B cell (primary cell): ENCODE measurements at regions not wholly inside any gene's neighbourhood (a gene's known extent, or its start where the extent isn't known, plus 50 kb on each side); places are given as distances from the start of the nearest gene placed in this dataset.

Experiments used
- ATAC-seq: fragments of 200-7000 bp; cut with Tn5 transposase; one replicate; pipeline ENCODE4 v1.10.0; 2021; ENCODE audit warnings: low read depth, mild to moderate bottlenecking, moderate number of reproducible peaks, moderate library complexity
- CTCF ChIA-PET: fragments of 350-600 bp; sonication (Branson Sonifier 250); formaldehyde crosslinking; loops from one replicate; lab custom pipeline; 2021; ENCODE audit warnings: antibody characterized with exemption, inconsistent platforms; lab: Charles Lee
- POLR2A ChIA-PET: fragments of 350-600 bp; sonication (Branson Sonifier 250); formaldehyde crosslinking; loops from one replicate; lab custom pipeline; 2021; ENCODE audit warnings: antibody characterized with exemption; lab: Charles Lee
- DNase-seq: peaks from one replicate; pipeline ENCODE4 v3.0.0; 2013
- H2AFZ ChIP-seq: 2 replicates; pipeline ENCODE4 v1.6.1; 2012; ENCODE audit warnings: mild to moderate bottlenecking, low read depth, low read length; ENCODE audit not compliant: insufficient read depth, poor library complexity, severe bottlenecking
- H3K27ac ChIP-seq, 2 donors: 1 replicate in 1 of 2; 2 replicates in 1 of 2; pipeline ENCODE4 v1.5.1; 2012 to 2013; ENCODE audit warnings: low read length in 2 of 2, mild to moderate bottlenecking in 2 of 2, moderate library complexity in 1 of 2
- H3K27me3 ChIP-seq, 4 experiments: fragments of 200-600 bp in 1 of 4; sonication (generic) in 1 of 4; replicated peaks in 1 of 4; 1 replicate in 2 of 4; 2 replicates in 2 of 4; pipeline versions ENCODE4 v1.6.1 to v1.7.0; 2013 to 2016; ENCODE audit warnings: low read length in 3 of 4, mild to moderate bottlenecking in 2 of 4, mixed read lengths in 1 of 4, moderate library complexity in 1 of 4; ENCODE audit not compliant: insufficient read depth in 4 of 4, control insufficient read depth in 3 of 4; ENCODE audit errors: control extremely low read depth in 1 of 4
- H3K36me3 ChIP-seq, 2 experiments: replicated peaks in 1 of 2; 1 replicate in 1 of 2; 2 replicates in 1 of 2; pipeline versions ENCODE4 v1.6.1 to v1.7.1; 2013; ENCODE audit warnings: low read length in 1 of 2; ENCODE audit not compliant: insufficient read depth in 2 of 2, control insufficient read depth in 1 of 2; ENCODE audit errors: control extremely low read depth in 1 of 2, extremely low read depth in 1 of 2
- H3K4me1 ChIP-seq, 2 donors: fragments of 200-600 bp in 1 of 2; sonication (generic) in 1 of 2; 1 replicate in 1 of 2; 2 replicates in 1 of 2; pipeline versions ENCODE4 v1.5.1 to v1.6.1; 2013 to 2017; ENCODE audit warnings: low read length in 2 of 2; ENCODE audit not compliant: control insufficient read depth in 2 of 2, insufficient read depth in 2 of 2
- H3K4me2 ChIP-seq: replicated peaks from 2 replicates; pipeline ENCODE3; 2012; ENCODE audit warnings: mild to moderate bottlenecking, low read depth, low read length; ENCODE audit not compliant: poor library complexity, severe bottlenecking
- H3K4me3 ChIP-seq, 5 experiments: fragments of 200-600 bp in 1 of 5; sonication (generic) in 1 of 5; 1 replicate in 3 of 5; 2 replicates in 2 of 5; pipeline versions ENCODE4 v1.5.1 to v1.7.0; 2011 to 2016; ENCODE audit warnings: low read length in 4 of 5, mild to moderate bottlenecking in 4 of 5, low read depth in 2 of 5, control low read depth in 1 of 5, moderate library complexity in 1 of 5; ENCODE audit not compliant: insufficient read depth in 1 of 5; ENCODE audit errors: control extremely low read depth in 1 of 5, extremely low read depth in 1 of 5
- H3K79me2 ChIP-seq: fragments of 200-600 bp; sonication (generic); one replicate; pipeline ENCODE4 v1.6.0; 2016; ENCODE audit warnings: low read length; ENCODE audit not compliant: control insufficient read depth, insufficient read depth
- H3K9ac ChIP-seq: fragments of 200-600 bp; sonication (generic); 2 replicates; pipeline ENCODE4 v1.6.1; 2017; ENCODE audit warnings: mild to moderate bottlenecking, low read length, moderate library complexity
- H3K9me3 ChIP-seq, 3 donors: one replicate each; pipeline versions ENCODE4 v1.6.1 to v1.7.1; 2013; ENCODE audit warnings: low read length in 2 of 3; ENCODE audit not compliant: control insufficient read depth in 2 of 3, insufficient read depth in 1 of 3; ENCODE audit errors: control extremely low read depth in 1 of 3
- H4K20me1 ChIP-seq: 2 replicates; pipeline ENCODE4 v1.6.0; 2012; ENCODE audit warnings: mild to moderate bottlenecking, low read length; ENCODE audit not compliant: insufficient read depth, control insufficient read depth, poor library complexity, severe bottlenecking
- H3K27ac Mint-ChIP-seq: one replicate; pipeline ENCODE4 v1.8.0; 2021; ENCODE audit warnings: mixed read lengths
- H3K27me3 Mint-ChIP-seq: one replicate; pipeline ENCODE4 v1.8.0; 2021; ENCODE audit warnings: mixed read lengths
- H3K4me1 Mint-ChIP-seq: one replicate; pipeline ENCODE4 v1.8.0; 2021; ENCODE audit warnings: mixed read lengths
- H3K4me3 Mint-ChIP-seq: one replicate; pipeline ENCODE4 v1.8.0; 2021; ENCODE audit warnings: mixed read lengths
- H3K9me3 Mint-ChIP-seq: one replicate; pipeline ENCODE4 v1.8.0; 2022; ENCODE audit warnings: mixed read lengths; ENCODE audit not compliant: insufficient read depth
- EZH2 ChIP-seq: IDR thresholded peaks from 2 replicates; pipeline ENCODE4 v1.6.1; 2012; ENCODE audit warnings: borderline replicate concordance, low read depth, mild to moderate bottlenecking, moderate library complexity, low read length; ENCODE audit not compliant: insufficient read depth, poor library complexity, severe bottlenecking
- WGBS: methylation state at CpG from one replicate; pipeline ENCODE4 v1.1.5; 2013; ENCODE audit warnings: missing lambda C conversion rate; ENCODE audit not compliant: insufficient coverage; 5-methylcytosine and 5-hydroxymethylcytosine counted together
- intact Hi-C: fragments of 100-400 bp; cut with micrococcal nuclease; formaldehyde crosslinking; loops from one replicate; pipeline ENCODE4 v1.10.0; 2022
- TF ChIP-seq, protein P1 (sequence below): fragments of 200-600 bp; IDR thresholded peaks from one replicate; pipeline ENCODE4 v1.8.0; 2022; ENCODE audit warnings: antibody characterized with exemption, mild to moderate bottlenecking

- ChIA-PET POLR2A (no interaction called here), CTCF (interaction anchor here (0.7 kb wide), 1 partner anchor 185 kb away, joined by 3 read pairs; no protein-coding TSS in a partner anchor)
- no peak overlapping the region for H3K27ac Mint-ChIP-seq
- H3K9me3 Mint-ChIP-seq, result peaks cover 26% of the 10 kb centered on the region
- Histone ChIP-seq H3K9ac (no peak overlapping the region), H3K27ac (no peak overlapping the region), H3K36me3 (no peaks in the 10 kb centered on the region), H2AFZ (no peak overlapping the region), H3K4me1 (no peaks in the 10 kb centered on the region), H3K4me3 (no peak overlapping the region), H3K9me3 (peaks cover 9 to 17% (median 10%) of the 10 kb centered on the region in 3 donors), H3K79me2 (no peaks in the 10 kb centered on the region), H3K27me3 (no peaks in the 10 kb centered on the region), H4K20me1 (no peaks in the 10 kb centered on the region), H3K4me2 (no peak overlapping the region)
- H3K27me3 Mint-ChIP-seq, result peaks cover 3% of the 10 kb centered on the region
- no peak overlapping the region for H3K4me3 Mint-ChIP-seq
- DNase-seq (no peak), ATAC-seq (no peak)
- no CpG with 5 or more reads among the region's 2 CpGs for WGBS
- intact Hi-C loops, result no loop called here
- TF ChIP-seq, protein P1, sequence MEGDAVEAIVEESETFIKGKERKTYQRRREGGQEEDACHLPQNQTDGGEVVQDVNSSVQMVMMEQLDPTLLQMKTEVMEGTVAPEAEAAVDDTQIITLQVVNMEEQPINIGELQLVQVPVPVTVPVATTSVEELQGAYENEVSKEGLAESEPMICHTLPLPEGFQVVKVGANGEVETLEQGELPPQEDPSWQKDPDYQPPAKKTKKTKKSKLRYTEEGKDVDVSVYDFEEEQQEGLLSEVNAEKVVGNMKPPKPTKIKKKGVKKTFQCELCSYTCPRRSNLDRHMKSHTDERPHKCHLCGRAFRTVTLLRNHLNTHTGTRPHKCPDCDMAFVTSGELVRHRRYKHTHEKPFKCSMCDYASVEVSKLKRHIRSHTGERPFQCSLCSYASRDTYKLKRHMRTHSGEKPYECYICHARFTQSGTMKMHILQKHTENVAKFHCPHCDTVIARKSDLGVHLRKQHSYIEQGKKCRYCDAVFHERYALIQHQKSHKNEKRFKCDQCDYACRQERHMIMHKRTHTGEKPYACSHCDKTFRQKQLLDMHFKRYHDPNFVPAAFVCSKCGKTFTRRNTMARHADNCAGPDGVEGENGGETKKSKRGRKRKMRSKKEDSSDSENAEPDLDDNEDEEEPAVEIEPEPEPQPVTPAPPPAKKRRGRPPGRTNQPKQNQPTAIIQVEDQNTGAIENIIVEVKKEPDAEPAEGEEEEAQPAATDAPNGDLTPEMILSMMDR, result no peak
- TF ChIP-seq EZH2, result no peak
- no peaks in the 10 kb centered on the region for H3K4me1 Mint-ChIP-seq
These were observed 355.7 kb upstream of the POU3F1 start for GRCh38 chr1:38402230-38402815.

- Mint-ChIP-seq H3K27ac (no peak overlapping the region), H3K4me3 (no peak overlapping the region), H3K27me3 (peaks cover 10% of the 10 kb centered on the region), H3K4me1 (peaks cover 12% of the 10 kb centered on the region), H3K9me3 (peaks cover 6% of the 10 kb centered on the region)
- Histone ChIP-seq H3K4me3 (no peak overlapping the region), H3K9ac (no peak overlapping the region), H3K4me2 (no peak overlapping the region), H3K4me1 (peaks cover 0 to 5% of the 10 kb centered on the region in 2 donors), H3K9me3 (peaks cover 3 to 8% (median 5%) of the 10 kb centered on the region in 3 donors), H3K27ac (no peak overlapping the region), H4K20me1 (no peaks in the 10 kb centered on the region), H3K79me2 (no peaks in the 10 kb centered on the region), H3K27me3 (peaks cover 0 to 5% (median 0%) of the 10 kb centered on the region in 4 experiments), H3K36me3 (no peaks in the 10 kb centered on the region), H2AFZ (no peak overlapping the region)
- CTCF ChIA-PET, result interaction anchor here (0.9 kb wide), 1 partner anchor 79 kb away, joined by 3 read pairs; no protein-coding TSS in a partner anchor
- TF ChIP-seq, protein P1, result no peak
- no peak for TF ChIP-seq EZH2
- DNase-seq (no peak), ATAC-seq (no peak)
- no CpG with 5 or more reads among the region's 1 CpG for WGBS
- POLR2A ChIA-PET, result no interaction called here
- intact Hi-C loops, result no loop called here
These were observed 350.0 kb upstream of the POU3F1 start for GRCh38 chr1:38396606-38397005.
